Inflammatory macrophage treated with lipopolysaccharide for 4 hours (primary cell): ENCODE measurements at regions not wholly inside any gene's neighbourhood (a gene's known extent, or its start where the extent isn't known, plus 50 kb on each side); places are given as distances from the start of the nearest gene placed in this dataset.
"Not testable (repeated sequence)": the region's sequence is repeated elsewhere in the genome, so short reads cannot be mapped to it uniquely, and the experiment has no call there.

ENCODE experiments used
- DNase-seq: peaks from one replicate; pipeline ENCODE4 v3.0.0-alpha.2; 2020

DNA sequence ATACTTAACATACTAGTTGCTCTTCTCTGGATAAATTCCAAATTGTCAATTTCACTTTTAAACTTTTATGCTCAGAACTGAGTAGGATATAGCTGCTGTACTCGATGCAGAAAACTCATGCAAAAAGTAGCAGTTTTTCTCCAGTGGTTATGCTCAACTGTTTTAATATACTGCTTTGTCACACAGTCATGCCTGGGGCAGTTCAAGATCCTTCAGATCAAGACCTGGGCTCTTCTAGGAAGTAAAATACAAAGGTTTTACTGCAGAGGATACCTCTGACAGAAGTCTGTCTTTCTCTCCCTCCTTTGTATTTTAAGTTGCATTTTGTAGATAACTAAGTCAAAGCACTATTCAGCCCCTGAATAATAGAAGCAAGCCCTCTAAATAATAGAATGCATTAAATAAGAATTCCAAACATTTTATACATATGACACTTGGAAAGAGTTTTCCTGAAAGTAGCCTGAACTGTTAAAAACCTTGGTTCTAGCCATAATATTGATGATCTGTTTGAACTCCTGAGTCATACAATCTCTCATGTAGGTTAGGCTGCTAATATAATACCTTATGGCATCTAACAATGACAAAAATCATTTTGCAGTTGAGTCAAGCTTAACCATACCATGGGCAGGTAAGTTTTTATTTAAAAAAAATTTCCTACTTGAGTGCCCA lies 183.3 kb upstream of the TRIB2 start:
- no peak for DNase-seq

DNA sequence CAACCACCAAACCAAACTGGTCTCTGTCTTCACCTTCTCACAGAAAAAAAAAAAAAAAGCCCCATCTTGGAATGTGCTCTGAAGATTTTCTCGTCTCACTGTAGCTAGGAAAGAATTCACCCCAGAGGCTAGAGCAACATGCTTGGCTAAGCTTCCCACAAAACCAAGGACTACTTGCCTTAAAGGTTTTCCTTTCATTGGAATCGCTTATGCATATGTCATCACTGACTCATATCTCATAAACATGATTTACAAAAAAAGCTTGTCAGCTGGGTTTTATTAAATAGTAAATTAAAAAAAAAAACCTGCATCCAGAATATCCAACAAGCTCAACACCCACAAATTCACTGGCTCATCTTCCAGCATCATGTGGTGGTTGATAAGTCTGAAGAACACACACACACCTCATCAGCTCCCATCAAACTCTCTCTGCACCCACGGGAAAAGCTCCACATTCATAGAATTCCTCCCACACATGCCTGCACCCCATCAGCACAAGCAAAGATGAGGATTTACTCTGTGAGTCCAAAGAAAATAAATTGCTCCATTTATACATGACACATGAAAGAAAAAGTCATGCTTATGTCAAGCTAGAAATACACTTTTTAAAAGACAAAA lies 182.0 kb upstream of the TRIB2 start:
- DNase-seq = no peak

DNA sequence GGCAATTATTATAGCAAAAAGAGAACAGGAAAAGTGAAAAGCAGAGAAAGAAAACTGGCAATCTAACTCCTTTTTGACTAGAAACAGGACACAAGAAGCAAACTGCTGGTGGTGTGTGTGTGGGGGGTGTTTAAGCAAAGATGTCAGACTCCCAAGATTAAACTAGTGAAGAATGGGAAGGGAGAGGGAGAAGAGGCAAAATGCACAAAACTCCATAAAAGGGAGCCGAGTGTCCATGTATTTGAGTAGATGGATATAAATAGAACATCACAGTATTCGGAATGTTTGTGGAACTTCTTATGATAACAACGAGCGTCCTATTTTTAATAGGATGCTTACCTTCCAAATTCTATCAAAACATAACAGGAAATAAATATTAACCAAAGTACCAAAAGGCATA lies 179.8 kb upstream of the TRIB2 start:
- DNase-seq = no peak

DNA sequence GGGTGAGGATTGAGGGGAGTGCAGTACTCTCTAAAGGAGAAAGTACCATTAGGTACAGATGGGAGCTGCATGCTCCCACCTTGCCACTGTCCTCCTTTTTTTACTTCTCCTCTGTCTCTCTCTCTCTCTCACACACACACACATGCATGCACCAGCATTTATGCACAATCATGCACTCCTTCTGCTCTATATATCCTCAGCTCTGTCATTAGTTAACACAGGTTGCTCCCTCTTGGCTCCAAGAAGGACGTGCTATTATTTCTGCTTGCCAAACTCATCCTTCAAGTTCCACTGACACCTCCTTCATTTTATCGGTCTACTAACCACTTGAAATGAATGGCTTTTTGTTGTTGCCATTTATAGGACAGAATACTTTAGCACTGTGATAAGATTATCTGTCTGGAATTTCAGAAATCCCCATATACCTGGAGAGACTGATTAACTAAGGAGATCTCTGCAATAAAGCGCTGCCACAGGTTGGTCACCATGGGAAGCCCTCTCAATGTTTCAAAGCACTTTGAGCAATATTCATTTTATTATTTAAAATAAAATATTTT lies 178.5 kb upstream of the TRIB2 start:
- DNase-seq = no peak

DNA sequence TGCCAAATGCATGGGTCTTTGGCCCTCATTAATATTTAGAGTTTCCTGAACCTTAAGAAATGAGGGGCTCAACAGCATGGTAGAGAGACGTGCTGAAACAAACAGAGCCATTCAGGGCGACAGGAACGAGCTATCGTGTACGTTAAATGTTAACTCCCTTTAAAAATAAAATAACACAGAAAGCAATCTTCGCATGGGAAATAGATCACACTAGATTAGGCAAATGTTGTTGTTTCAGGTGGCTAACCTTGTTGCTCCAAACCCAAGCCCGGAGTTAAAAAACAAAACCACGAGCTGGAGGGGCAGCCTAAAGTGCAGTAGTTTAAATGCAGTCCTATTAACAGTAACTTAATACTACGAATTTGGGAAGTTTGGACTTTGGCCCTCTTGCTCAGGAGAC lies 177.4 kb upstream of the TRIB2 start:
- DNase-seq = no peak

DNA sequence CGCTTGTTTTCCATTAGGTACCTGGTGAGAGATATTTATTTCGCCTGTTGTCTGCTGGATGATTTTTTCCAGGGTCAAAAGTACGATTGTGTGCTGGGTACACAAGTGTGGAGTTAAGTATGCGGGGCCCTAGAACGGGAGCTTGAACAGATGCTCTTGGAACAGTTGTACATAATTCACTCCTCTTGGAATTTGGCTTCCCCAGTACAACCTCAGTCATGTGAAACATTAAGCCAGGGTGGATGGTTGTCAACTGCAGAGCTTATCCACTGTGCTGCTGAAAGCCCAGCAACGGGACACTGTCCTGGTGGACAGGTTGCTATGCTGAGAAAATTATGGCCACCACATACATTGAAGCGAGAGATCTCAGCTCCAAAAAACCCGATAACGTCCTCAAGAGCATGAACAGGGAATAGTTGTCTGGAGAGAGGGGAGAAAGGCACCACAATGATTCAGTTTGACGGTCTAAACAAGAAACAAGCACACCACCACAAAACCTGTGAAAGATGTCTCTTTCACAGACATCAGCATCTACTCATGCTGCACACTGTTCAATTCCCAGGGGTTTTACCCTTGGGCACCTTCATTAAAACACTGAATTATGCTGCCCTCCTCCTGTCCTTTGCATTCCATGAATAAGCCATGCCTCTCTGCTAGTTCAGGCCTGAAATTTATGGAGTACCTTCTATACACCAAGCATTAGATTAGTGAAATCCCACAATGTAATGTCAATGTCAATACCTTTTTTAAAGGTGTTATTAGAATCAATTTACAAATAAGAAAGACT lies 176.8 kb upstream of the TRIB2 start:
- no peak for DNase-seq

DNA sequence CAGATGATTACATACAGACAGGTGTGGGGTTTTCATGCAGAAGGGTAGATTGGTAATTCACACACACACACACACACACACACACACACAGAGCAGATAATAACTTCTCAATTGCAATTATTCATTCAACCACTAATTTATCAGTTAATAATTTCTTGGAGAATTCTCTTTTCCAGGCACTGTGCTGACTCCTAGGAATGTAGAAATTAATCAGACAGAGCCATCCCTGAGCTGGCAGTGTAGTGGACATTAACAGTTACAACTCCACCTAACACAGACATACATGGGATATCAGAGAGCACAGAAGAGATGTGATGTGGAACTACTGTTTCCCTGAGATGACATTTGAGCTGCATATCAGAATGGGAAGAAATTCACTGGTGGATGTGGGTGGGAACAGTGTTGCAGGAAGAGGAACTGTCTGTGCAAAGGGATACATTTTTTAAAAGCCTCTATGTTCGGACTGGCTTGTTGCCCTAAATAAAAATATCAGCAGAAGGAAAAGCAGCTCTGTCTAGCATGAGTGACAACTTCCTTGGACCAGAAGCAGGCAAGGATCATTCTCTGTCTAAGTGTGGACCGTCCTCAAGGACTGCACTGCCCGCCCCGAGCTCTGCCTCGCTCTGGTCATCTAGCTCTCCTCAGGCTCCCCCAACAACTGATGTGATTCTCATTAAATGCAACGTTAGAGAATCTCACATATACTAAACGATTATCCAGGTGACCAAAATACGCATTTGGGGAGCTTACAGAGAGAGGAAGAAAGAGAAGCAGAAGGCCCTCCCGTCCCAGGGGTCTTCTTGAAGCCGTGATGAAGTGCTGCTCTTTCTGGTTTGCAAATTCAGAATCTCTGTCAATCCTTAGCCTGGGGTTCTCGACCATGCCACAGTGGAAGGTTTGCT lies 173.4 kb upstream of the TRIB2 start:
- peak; percentile 19 for DNase-seq

DNA sequence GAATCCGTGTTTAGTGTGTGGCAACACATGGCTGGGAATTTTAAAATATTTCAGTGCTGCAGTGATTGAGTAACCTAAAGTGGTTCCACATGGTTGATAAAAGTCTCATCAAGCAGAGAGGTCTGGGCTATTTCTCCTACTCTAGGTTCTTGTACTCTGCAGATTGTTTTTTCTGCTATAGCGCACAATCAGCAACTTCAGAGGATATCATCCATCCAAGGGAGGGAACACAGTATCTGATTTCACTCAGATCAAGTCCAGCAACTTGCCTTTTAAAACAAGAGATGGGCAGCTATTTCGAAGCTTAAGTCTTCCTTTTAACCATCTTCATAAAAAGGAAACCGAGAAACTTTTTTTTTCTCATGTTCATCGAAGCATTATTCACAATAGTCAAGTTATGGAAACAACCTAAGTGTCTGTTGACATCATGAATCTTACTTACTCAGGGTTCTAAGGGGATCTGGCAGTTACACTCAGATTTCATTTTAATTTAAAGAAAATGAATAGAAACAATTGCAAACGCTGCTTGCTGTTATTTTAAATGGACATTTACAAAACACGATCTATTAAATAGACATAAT lies 172.7 kb upstream of the TRIB2 start:
- no peak for DNase-seq

DNA sequence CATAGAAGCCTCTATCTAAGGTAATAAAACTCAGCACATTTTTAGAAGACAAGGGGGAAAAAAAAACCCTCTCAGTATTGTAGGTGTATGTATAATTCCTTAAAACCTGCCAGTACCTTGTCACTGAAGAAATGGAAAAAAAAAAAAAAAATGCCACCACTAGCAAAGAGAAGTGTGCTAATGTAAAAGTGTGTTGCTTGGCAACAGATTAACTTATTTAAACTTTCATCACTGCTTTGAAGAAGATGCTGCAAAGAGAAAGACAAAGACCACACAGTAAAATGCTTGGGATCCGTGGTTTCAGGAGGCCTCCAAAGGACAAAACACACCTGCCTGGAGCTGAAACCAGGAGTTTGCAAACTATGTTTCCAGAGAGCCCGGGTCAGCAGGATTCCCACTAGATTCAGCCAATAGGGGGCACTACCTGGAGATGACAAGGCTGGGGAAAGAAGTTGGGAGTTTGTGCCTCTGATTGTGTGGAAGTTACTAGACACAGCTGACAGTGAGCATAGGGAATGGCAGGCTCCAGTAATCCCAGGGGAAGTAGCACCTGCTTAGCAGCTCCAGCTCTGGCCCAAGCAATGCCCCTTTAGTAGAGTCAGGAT lies 169.1 kb upstream of the TRIB2 start:
- DNase-seq = no peak

DNA sequence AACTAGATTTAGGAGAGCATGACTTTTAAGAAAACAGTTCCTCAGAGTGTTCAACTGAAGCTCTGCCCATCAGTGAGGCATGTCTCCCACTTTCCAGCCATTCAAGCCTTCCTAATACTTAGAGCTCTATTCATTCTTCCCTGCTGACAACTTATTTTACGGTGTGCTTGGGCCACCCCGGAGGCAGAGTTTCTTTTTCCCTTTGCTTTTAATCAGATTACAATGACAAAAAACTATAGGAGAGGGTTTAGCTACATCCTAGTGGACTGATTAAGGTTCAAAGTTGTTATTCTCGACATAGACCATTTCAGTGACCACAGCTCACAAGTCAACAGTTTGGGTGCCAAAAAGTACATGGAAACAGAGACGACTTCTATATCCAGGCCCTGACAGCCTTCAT lies 167.8 kb upstream of the TRIB2 start:
- DNase-seq = no peak

DNA sequence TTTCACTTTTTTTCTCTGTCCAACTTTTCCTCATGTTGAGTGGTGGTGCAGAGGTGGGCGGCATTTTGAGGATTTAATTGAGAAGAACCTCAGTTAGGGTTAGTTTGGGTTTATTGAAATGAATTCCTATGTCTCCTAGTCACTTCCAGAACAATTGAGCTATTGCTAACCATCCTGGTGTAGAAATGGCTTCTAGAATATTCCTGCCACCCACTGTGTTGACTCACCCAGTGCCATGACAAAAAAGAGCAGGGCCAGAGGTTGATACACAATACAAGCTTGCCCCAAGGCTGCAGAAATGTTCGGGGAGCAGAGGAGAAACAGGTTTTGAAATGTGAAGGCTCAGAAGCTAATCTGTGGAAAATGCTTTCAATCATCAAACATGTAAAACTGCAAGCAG lies 167.1 kb upstream of the TRIB2 start:
- peak; percentile 39 for DNase-seq

DNA sequence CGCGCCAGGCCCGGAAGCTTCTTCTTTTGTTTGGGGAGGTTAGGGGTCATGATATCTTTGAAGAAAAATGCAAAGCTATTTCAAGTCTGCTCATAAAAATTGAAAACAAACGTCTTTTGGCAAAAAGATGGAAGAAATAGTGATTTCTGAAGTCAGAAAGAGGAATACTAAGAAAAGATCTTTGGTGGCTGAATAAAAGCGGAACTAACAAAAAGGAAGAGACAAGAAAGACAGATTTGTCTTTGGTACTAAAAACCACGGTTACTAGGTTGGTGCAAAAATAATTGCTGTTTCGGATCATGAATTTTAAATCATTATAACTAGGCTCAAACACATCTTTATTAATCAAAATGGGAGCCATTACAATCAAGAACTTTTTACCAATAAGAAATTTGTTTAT lies 164.6 kb upstream of the TRIB2 start:
- DNase-seq = peak; percentile 23

DNA sequence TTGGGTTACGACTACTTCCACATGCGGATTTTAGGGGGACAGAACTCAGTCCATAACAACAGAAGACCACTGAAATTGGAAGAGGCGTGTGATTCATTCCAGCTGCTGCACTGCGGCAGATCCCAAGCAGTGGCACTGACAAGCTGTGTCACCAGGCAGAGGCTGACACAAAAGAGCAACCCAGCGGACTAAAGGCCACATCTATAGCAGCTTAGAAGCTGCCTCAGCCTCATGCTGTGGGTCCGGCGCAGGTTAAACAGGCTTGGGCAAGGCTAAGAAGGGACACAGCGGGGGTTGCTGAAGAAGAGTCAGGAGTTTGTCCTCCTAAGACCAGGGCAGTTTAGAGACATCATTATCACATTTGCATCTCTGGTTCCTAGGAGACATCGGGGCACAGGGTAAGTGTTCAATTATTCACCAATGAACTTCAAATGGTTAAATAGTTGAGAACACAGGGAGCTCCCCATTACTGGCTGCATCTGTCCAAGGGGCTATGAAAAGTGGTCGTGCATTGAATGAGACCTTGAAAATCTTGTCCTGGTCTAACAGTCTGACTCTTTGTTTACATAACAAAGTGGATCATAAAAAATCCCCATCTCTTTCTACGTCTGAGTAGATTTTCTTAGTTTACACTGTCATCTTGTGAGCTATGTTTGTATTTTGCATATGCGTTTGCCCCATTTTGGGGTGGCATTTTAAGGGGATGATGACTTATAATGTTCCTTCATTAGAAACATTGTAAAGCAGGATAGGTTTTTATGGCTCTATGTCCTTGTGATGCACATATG lies 162.3 kb upstream of the TRIB2 start:
- DNase-seq = no peak

DNA sequence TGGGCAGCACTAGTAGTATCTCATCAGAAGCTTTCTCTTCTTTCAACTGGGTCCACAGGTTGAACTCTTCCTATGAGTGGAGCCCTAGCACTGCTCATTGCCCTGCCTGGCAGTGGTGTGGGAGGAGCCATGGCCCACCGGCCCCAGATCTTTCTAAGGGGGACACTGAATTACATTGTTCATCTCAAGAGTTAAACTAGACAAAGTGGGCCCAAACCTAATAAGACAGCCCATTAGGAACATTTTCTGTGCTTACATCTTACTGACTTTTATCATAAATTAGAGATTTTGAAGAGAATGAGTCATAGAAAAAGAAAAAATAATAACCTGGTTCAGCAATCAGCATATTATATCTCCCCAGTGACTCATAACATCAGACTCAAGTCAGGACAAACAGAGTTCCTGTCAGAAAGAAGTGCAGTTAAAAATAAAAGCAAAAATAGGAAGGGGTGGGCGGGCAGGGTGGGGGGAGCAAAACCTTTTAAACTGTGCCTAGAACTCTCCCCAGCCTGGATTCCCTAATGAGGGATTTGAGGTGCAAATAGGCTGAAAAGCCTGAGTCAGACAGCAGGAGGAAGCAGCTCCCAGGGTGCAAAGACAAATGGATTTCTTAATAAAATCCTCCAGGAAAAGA lies 161.6 kb upstream of the TRIB2 start:
- DNase-seq = peak; percentile 40

DNA sequence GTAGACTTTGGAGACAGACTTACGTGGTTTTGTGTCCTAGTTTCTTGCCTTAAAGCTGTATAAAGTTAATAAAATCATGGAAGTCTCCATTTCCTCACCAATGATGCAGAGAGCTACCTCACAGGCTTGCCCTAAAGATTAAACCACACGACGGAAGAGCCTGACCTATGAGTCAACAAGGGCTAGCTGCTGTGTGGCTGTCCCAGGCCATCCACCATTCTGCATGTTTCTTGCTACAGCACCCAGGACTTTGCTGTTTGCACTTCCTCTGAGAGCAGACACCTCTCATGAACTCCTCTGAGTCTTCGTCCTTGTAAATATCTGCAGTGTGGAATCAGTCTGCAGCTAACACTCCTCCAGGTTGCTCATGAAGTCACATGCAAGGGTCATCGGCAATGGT lies 160.0 kb upstream of the TRIB2 start:
- peak; percentile 65 for DNase-seq

DNA sequence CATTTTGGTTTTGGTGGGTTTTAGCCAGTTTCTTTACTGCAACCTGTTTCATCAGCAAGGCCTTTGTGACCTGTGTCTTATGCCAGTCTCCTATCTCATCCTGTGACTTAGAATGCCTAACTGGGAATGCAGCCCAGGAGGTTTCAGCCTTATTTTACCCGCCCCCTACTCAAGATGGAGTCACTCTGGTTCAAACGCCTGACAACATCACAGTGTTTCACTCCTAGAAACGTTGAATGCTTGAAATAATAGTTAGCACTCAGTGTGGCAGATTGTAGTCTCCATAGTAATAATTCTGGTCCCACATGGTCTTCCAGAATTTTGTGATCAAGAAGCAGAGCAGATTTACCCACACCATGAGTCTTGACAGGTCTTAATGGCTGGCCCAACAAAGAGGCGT lies 159.0 kb upstream of the TRIB2 start:
- DNase-seq = no peak

DNA sequence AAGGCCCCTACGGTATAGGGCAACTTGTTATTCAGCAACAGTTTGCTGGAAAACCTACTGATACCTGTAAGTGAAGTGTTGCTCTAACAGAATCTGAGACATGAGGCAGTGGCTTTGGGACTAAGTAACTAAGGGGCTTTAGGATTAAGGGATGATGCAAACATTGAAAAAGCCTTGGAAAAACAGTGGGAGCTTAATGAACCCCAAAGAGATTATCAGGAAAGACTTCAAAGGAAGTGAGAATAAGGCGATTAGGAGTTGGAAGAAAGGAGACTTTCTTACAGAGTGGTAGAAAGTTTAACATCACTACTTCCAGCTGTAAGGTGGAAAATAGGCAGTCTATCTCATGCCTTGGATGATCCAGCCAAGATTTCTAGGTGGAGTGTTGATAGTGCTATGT lies 158.2 kb upstream of the TRIB2 start:
- DNase-seq = no peak

DNA sequence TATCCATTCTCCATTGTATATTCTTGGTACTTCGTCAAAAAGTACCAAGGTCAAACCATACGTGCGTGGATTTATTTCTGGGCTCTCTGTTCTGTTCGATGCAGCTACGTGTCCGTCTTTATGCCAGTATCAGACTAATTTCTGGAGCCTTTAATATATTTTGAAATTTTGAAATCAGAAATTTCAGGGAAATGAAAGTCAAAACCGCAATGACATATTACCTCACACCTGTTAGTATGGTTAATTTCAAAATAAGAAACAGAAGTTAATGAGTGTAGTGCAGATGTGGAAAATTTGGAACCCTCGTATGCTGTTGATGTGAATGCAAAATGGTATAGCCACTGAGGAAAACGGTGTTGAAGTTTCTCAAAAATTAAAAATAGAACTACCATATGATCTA lies 156.1 kb upstream of the TRIB2 start:
- DNase-seq = peak; percentile 31

DNA sequence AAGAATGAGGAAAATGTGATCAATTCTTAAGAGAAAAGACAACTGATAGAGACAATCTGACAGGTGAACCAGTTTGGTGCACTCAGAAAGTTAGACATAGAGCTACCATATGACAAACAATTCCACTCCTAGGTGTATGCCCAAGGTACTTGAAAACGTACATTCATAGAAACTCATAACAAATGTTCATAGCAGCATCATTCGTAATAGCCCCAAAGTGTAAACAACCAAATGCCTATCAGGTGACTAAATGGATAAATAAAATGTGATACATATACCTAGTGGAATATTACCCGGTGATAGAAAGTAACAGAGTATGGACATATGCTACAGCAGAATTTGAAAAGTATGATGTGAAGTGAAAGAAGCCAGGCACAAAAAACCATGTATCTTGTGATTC lies 149.3 kb upstream of the TRIB2 start:
- no peak for DNase-seq

DNA sequence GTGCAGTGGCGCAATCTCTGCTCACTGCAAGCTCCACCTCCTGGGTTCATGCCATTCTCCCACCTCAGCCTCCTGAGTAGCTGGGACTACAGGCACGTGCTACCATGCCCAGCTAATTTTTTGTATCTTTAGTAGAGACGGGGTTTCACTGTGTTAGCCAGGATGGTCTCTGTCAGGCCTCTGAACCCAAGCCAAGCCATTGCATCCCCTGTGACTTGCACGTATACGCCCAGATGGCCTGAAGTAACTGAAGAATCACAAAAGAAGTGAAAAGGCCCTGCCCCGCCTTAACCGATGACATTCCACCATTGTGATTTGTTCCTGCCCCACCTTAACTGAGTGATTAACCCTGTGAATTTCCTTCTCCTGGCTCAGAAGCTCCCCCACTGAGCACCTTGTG lies 147.2 kb upstream of the TRIB2 start:
- not testable (repeated sequence) for DNase-seq

DNA sequence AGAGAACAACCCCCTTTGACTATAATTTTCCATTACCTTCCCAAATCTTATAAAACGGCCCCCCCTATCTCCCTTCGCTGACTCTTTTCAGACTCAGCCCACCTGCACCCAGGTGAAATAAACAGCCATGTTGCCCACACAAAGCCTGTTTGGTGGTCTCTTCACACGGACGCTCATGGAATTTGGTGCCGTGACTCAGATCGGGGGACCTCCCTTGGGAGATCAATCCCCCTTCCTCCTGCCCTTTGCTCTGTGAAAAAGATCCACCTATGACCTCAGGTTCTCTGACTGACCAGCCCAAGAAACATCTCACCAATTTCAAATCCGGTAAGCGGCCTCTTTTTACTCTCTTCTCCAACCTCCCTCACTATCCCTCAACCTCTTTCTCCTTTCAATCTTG lies 146.8 kb upstream of the TRIB2 start:
- DNase-seq = not testable (repeated sequence)
